ENCODE measurements at regions not wholly inside any gene's neighbourhood (a gene's known extent, or its start where the extent isn't known, plus 50 kb on each side); places are given as distances from the start of the nearest gene placed in this dataset.

DNA sequence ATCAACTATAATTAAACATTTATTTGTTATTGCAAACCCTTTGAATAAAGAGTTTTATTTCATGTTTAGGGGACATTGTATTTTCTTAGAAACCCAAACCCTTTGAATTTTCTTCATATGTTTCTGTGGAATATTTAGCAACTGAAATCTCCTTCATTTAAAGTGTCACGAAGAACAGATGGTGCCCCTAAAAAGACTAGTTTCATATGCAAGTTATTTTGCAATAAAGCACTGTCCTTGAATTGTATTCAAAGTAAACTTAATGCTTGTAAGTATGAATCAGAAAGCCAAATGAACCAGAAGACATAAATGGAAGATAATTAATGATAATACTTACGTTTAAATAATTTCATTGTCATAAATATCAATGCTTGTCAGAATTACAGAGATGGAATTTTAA, 151.9 kb upstream of the CWC22 start:
- TF ChIP-seq EZH2 (IDR thresholded peaks at IDR 0.05; ENCODE audit: borderline replicate concordance, insufficient read depth, low read length, poor library complexity, severe bottlenecking) (no peak), POLR2AphosphoS5 (IDR thresholded peaks at IDR 0.05) (no peak), TAF1 (IDR thresholded peaks at IDR 0.05; ENCODE audit: low read depth) (no peak), EP300 (conservative IDR thresholded peaks at IDR 0.05; ENCODE audit: poor library complexity, severe bottlenecking) (no peak)
- TF ChIP-seq, protein P1, sequence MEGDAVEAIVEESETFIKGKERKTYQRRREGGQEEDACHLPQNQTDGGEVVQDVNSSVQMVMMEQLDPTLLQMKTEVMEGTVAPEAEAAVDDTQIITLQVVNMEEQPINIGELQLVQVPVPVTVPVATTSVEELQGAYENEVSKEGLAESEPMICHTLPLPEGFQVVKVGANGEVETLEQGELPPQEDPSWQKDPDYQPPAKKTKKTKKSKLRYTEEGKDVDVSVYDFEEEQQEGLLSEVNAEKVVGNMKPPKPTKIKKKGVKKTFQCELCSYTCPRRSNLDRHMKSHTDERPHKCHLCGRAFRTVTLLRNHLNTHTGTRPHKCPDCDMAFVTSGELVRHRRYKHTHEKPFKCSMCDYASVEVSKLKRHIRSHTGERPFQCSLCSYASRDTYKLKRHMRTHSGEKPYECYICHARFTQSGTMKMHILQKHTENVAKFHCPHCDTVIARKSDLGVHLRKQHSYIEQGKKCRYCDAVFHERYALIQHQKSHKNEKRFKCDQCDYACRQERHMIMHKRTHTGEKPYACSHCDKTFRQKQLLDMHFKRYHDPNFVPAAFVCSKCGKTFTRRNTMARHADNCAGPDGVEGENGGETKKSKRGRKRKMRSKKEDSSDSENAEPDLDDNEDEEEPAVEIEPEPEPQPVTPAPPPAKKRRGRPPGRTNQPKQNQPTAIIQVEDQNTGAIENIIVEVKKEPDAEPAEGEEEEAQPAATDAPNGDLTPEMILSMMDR (IDR thresholded peaks at IDR 0.05; ENCODE audit: poor library complexity, severe bottlenecking) = no peak
- TF ChIP-seq, protein P2, sequence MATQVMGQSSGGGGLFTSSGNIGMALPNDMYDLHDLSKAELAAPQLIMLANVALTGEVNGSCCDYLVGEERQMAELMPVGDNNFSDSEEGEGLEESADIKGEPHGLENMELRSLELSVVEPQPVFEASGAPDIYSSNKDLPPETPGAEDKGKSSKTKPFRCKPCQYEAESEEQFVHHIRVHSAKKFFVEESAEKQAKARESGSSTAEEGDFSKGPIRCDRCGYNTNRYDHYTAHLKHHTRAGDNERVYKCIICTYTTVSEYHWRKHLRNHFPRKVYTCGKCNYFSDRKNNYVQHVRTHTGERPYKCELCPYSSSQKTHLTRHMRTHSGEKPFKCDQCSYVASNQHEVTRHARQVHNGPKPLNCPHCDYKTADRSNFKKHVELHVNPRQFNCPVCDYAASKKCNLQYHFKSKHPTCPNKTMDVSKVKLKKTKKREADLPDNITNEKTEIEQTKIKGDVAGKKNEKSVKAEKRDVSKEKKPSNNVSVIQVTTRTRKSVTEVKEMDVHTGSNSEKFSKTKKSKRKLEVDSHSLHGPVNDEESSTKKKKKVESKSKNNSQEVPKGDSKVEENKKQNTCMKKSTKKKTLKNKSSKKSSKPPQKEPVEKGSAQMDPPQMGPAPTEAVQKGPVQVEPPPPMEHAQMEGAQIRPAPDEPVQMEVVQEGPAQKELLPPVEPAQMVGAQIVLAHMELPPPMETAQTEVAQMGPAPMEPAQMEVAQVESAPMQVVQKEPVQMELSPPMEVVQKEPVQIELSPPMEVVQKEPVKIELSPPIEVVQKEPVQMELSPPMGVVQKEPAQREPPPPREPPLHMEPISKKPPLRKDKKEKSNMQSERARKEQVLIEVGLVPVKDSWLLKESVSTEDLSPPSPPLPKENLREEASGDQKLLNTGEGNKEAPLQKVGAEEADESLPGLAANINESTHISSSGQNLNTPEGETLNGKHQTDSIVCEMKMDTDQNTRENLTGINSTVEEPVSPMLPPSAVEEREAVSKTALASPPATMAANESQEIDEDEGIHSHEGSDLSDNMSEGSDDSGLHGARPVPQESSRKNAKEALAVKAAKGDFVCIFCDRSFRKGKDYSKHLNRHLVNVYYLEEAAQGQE (IDR thresholded peaks at IDR 0.05; ENCODE audit: borderline replicate concordance) = no peak

Data from neural cell (in vitro differentiated cells).